ENCODE measurements at regions not wholly inside any gene's neighbourhood (a gene's known extent, or its start where the extent isn't known, plus 50 kb on each side); places are given as distances from the start of the nearest gene placed in this dataset.

DNA sequence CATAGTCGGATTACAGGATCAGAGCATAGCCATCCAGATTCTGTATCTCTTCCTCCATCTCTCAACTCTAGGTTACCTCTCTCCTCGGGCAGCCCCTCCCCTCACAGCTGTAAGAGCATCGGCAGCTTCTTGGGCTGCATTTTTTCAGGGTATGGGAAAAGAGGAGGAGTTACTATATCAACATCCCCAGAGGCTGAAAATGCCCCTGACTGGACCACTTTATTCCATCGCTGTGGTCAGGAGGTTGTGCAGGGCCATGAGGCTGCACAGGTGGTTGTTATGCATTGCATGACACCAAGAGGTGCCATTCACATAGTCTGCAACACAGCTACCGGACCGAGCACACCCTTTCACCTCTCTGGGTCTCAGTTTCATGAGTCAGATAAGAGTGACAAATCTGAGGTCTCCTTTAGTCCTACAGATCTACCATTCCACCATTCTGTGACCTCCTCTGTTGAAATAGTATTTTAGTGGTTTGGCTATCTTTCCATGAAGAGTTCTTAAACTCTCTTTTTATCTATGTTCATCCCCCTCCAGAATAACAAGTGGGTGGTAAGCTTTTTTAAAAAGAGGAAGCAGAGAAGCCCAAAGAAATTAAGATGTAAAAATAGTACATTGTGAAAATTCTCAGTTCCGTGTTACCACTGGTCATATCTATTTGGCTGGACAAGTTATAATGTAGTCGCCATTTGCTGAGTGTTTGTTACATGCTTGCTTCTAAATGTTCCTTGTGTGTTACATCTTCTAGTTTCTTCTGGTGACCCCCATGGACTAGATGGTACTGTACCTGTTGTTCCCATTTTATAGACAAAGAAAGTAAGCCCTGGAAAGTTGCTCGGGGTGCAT is 56.6 kb upstream of the SLC1A4 start:
- TF ChIP-seq, protein P1, sequence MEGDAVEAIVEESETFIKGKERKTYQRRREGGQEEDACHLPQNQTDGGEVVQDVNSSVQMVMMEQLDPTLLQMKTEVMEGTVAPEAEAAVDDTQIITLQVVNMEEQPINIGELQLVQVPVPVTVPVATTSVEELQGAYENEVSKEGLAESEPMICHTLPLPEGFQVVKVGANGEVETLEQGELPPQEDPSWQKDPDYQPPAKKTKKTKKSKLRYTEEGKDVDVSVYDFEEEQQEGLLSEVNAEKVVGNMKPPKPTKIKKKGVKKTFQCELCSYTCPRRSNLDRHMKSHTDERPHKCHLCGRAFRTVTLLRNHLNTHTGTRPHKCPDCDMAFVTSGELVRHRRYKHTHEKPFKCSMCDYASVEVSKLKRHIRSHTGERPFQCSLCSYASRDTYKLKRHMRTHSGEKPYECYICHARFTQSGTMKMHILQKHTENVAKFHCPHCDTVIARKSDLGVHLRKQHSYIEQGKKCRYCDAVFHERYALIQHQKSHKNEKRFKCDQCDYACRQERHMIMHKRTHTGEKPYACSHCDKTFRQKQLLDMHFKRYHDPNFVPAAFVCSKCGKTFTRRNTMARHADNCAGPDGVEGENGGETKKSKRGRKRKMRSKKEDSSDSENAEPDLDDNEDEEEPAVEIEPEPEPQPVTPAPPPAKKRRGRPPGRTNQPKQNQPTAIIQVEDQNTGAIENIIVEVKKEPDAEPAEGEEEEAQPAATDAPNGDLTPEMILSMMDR (IDR thresholded peaks at IDR 0.05; ENCODE audit: low read depth, low read length) = no peak
- no peak for TF ChIP-seq POLR2A (IDR thresholded peaks at IDR 0.05; ENCODE audit: extremely low read depth, insufficient read length)
- TF ChIP-seq, protein P2, sequence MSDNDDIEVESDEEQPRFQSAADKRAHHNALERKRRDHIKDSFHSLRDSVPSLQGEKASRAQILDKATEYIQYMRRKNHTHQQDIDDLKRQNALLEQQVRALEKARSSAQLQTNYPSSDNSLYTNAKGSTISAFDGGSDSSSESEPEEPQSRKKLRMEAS (IDR thresholded peaks at IDR 0.05; ENCODE audit: low read depth, low read length) = no peak
- no peak for TF ChIP-seq MYC (IDR thresholded peaks at IDR 0.05; ENCODE audit: low read depth, low read length)

Measured in NB4 (cell line).